ENCODE measurements at regions not wholly inside any gene's neighbourhood (a gene's known extent, or its start where the extent isn't known, plus 50 kb on each side); places are given as distances from the start of the nearest gene placed in this dataset.

GRCh38 chrY:12981074-12981473 lies 76.4 kb downstream of the DDX3Y start:
- intact Hi-C loops (cut with micrococcal nuclease), result loop anchor here (10.0 kb wide), 2 partner anchors 76 to 364 kb away; partner anchors contain the start of gene DDX3Y

GRCh38 chrY:12982249-12982829 lies 77.7 kb downstream of the DDX3Y start:
- intact Hi-C loops (cut with micrococcal nuclease), result loop anchor here (10.0 kb wide), 2 partner anchors 78 to 362 kb away; partner anchors contain the start of gene DDX3Y

GRCh38 chrY:12984637-12985344 lies 80.1 kb downstream of the DDX3Y start:
- intact Hi-C loops (cut with micrococcal nuclease), result loop anchor here (10.0 kb wide), 2 partner anchors 80 to 360 kb away; partner anchors contain the start of gene DDX3Y

- intact Hi-C loops (cut with micrococcal nuclease), result no loop called here
Observed at GRCh38 chrY:13017493-13017892, 112.8 kb downstream of the DDX3Y start.

DNA sequence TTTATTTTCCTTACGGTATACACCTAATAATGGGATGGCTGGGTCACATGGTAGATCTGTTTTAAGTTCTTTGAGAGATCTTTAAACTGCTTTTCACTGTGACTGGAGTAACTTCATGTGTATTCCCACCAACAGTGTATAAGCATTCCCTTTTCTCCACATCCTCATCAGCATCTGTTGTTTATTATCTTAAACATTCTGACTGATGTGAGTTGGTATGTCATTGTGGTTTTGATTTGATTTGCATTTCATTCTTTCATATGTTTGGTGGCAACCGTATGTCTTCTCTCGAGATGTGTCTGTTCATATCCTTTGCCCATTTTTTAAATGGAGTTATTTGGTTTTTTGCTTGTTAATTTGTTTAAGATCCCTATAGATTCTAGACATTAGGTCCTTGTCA lies 114.8 kb downstream of the DDX3Y start:
- intact Hi-C loops (cut with micrococcal nuclease), result no loop called here

GRCh38 chrY:13020839-13021238 lies 116.2 kb downstream of the DDX3Y start:
- intact Hi-C loops (cut with micrococcal nuclease), result no loop called here

GRCh38 chrY:13023607-13024006 lies 118.9 kb downstream of the DDX3Y start:
- intact Hi-C loops (cut with micrococcal nuclease), result no loop called here

DNA sequence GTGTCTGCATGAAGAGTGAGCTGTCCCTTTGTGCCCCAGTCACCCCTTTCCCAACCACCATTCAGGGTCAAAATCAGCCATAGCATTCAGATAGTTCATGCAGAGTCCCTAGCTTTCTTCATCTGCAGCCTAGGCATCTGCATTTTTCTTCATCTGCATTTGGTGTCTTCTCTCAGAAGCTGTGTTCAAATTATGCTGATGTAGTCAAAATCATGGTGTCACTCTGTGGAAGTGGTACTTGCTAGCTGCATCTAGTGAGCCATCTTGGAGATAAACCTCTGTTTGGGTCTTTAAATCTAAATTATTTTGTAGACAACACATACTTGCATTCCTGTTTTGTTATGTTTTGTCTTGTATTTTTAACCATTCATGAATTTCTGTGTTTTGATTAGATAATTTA lies 119.8 kb downstream of the DDX3Y start:
- intact Hi-C loops (cut with micrococcal nuclease), result no loop called here

DNA sequence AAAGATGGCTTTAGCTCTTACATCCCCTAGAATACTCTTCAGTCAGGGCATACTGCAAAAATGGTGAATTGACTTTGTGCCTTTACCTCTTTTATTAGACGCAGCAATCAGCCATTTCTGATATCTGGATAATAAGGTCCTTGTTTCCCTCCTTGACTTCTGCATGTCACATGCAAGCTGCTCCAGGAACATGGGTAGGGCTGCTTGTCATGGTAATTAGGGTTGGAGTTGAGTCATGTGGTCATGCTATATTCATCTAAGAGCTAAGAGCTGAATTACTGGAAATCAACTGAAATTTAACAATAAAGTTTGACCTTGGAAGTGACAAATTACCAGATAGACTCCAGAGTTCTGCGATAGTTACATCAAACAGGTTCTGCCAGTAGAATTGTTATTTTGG lies 122.2 kb downstream of the DDX3Y start:
- intact Hi-C loops (cut with micrococcal nuclease), result no loop called here

GRCh38 chrY:13040232-13040631 lies 135.6 kb downstream of the DDX3Y start:
- intact Hi-C loops (cut with micrococcal nuclease), result no loop called here

- intact Hi-C loops (cut with micrococcal nuclease), result no loop called here
Observed at GRCh38 chrY:13053501-13053900, 148.8 kb downstream of the DDX3Y start.

DNA sequence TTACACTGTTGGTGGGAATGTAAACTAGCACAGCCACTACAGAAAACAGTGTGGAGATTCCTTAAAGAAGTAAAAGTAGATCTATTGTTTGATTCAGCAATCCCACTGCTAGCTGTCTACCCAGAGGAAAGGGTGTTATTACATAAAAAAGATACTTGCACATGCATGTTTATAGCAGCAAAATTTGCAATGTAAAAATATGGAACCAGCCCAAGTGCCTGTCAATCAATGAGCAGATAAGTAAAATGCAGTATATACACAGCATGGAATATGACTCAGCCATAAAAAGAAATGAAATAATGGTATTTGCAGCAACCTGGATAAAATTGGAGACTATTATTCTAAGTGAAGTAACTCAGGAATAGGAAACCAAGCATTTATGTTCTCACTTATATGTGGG lies 161.7 kb downstream of the DDX3Y start:
- intact Hi-C loops (cut with micrococcal nuclease), result no loop called here

DNA sequence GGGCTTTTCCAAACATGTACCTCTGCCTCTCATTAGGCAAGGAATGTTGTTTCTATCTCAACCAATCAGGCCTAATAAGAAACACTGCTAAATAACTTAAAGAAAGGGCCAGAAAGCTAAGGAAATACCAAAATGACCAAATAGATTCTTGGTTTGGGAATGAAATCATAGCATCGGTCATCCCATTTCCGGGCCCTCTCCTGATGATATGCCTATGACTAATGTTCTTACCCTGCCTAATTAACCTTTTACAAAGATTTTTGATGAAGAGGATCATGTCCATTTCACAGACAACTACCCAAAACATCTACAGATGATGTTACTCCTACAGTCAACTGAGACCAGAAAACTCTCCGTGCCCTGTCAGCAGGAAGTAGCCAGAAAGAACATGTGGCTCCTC lies 164.0 kb downstream of the DDX3Y start:
- intact Hi-C loops (cut with micrococcal nuclease), result no loop called here

- intact Hi-C loops (cut with micrococcal nuclease), result no loop called here
Observed at GRCh38 chrY:13069111-13069510, 164.4 kb downstream of the DDX3Y start.

- intact Hi-C loops (cut with micrococcal nuclease), result no loop called here
Observed at GRCh38 chrY:13082748-13083147, 178.1 kb downstream of the DDX3Y start.

- intact Hi-C loops (cut with micrococcal nuclease), result loop anchor here (10.0 kb wide), 1 partner anchor 187 kb away; the partner anchor contains the start of gene DDX3Y
Observed at GRCh38 chrY:13091575-13091974, 186.9 kb downstream of the DDX3Y start.

DNA sequence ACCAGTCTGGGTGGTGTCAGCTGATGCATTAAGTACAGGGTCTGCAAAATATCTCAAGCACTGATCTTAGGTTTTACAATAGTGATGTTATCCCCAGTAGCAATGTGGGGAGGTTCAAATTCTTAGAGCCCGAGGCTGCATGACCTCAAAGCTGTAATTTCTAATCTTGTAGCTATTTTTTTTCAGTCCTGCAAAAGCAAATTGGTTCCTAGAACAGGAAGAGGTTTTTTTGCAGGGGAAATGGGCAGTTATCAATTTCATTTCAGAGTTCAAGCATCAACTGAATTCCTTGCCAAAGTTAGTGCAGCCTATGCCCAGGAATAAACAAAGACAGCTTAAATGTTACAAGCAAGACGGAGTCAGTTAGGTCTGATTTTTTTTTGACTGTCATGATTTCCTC lies 188.3 kb downstream of the DDX3Y start:
- intact Hi-C loops (cut with micrococcal nuclease), result loop anchor here (10.0 kb wide), 1 partner anchor 188 kb away; the partner anchor contains the start of gene DDX3Y

DNA sequence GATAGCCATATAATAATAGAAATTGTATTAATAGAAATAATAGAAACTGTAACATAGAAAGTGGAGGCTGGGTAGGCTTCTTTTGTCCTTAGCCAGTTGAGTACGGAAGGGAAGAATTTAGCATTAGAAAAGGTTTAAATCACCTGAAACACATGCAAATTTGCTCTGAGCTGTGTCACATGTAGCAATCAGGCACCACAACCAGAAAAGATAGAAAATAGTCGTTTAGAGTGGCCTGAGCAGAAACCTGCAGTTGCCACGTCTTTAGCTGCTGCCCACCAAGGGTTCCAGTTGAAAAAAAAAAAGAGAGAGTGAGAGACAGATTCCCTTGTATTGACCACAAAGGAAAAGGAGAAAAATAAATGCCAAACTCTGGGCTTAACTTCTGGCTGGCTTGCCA lies 188.8 kb downstream of the DDX3Y start:
- intact Hi-C loops (cut with micrococcal nuclease), result loop anchor here (10.0 kb wide), 1 partner anchor 189 kb away; the partner anchor contains the start of gene DDX3Y

- intact Hi-C loops (cut with micrococcal nuclease), result loop anchor here (10.0 kb wide), 1 partner anchor 190 kb away; the partner anchor contains the start of gene DDX3Y
Observed at GRCh38 chrY:13094411-13094810, 189.7 kb downstream of the DDX3Y start.

GRCh38 chrY:13094904-13095600 lies 190.4 kb downstream of the DDX3Y start:
- intact Hi-C loops (cut with micrococcal nuclease), result loop anchor here (10.0 kb wide), 1 partner anchor 190 kb away; the partner anchor contains the start of gene DDX3Y

DNA sequence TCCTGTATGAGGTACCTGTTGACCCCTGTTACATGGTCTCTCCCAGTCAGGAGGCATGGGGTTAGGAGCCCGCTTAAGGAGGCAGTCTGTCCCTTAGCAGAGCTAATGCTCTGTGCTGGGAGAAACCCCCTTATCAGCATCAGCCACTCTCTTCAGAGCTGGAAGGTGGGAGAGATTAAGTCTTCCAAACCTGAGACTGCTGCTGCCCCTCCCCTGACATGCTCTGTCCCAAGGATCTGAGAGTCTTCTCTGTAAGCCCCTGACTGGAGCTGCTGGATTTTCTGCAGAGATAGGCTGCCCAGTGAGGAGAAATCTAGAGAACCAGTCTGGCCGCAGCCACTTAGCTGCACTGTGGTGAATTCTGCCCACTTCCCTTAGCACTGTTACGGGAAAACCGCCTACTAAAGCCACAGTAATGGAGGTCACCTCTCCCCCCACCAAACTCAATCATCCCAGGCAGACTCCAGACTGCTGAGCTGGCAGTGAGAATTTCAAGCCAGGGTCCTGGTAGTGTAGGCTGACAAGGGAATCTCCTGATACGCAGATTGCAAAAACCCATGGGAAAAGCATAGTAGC lies 222.3 kb downstream of the DDX3Y start:
- intact Hi-C loops (cut with micrococcal nuclease), result no loop called here

DNA sequence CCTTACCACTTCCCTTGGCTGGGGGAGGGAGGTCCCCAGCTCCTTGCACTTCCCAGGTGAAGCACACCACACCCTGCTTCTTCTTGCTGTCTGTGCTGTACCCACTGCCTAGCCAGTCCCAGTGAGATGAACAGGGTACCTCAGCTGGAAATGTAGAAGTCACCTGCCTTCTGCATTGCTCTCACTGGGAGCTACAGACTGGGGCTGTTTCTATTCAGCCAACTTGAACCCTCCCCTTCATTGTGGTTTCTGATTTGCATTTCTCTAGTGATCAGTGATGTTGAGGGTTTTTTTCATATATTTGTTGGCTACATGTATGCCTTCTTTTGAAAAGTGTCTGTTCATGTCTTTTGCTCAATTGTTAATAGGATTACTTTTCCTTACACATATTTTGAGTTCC lies 222.8 kb downstream of the DDX3Y start:
- intact Hi-C loops (cut with micrococcal nuclease), result no loop called here

All from T-helper 1 cell treated with Interleukin-12 subunit alpha and Interleukin-12 subunit beta and Interleukin-4 antibody, amounts not matched to agents 30 ng/mL and 1 ng/mL, for 36 hours (primary cell).